ENCODE measurements at regions not wholly inside any gene's neighbourhood (a gene's known extent, or its start where the extent isn't known, plus 50 kb on each side); places are given as distances from the start of the nearest gene placed in this dataset.
"Not testable (repeated sequence)": the region's sequence is repeated elsewhere in the genome, so short reads cannot be mapped to it uniquely, and the experiment has no call there.

GRCh38 chr7:106452031-106452851 lies 167.5 kb upstream of the NAMPT start:
- no peak for DNase-seq (ENCODE audit: low read depth)

DNA sequence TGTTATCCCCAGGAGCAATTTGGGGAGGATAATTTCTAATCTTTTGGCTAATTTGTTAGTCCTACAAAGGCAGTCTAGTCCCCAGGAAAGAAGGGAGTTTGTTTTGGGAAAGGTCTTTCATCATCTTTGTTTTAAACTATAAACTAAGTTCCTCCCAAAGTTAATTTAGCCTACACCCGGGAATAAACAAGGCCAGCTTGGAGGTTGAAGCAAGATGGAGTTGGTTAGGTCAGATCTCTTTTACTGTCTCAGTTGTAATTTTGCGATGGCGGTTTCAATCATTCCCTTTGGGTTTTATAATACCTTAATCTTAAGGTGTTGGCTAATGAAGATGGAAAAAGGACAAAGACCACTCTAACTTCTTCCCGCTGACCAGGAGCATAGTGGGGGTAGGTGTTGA lies 166.4 kb upstream of the NAMPT start:
- DNase-seq (ENCODE audit: low read depth) = no peak

- no peak for DNase-seq (ENCODE audit: low read depth)
Observed at GRCh38 chr7:106450716-106451115, 165.9 kb upstream of the NAMPT start.

DNA sequence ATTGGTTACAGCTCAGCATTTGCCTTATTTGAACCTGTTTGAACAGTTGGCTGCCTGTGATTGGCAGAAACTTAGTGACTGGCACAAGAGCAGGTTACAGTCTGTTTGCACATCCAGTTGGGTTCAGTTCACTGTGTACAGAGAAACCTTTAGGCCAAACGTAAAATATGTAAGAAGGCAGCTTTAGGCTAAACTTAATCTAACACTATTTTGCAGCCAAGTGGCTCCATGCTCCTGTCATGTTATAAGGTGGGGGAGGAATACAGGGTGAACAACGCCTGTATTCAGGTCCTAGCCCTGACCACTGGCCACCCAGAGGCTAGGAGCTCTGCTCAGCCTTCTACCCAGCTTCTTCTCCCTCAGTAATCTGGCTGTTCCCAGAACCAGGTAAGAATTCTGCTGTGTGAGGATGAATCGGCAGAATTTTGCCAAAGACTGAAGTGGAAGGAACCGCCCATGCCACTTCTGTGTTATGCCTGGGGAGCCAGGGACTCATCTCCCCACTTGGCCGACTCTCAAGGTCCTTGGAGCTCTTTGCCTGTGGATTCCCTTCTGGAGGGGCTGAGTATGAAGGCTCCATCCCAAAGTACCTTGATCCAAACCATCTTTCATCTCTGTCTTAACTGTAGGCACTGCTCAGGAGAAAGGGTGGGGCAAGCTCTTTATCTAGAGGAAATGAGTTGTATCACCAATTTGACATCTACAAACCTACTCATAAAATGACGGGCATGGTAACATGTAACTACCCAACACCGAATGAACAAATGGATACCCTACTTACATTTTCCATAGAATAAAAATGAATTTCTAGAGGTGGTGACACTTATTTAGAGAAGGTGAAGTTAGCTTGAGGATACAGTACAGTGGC lies 164.4 kb upstream of the NAMPT start:
- no peak for DNase-seq (ENCODE audit: low read depth)

- no peak for DNase-seq (ENCODE audit: low read depth)
Observed at GRCh38 chr7:106448346-106448991, 163.7 kb upstream of the NAMPT start.

- no peak for DNase-seq (ENCODE audit: low read depth)
Observed at GRCh38 chr7:106447318-106447847, 162.6 kb upstream of the NAMPT start.

DNA sequence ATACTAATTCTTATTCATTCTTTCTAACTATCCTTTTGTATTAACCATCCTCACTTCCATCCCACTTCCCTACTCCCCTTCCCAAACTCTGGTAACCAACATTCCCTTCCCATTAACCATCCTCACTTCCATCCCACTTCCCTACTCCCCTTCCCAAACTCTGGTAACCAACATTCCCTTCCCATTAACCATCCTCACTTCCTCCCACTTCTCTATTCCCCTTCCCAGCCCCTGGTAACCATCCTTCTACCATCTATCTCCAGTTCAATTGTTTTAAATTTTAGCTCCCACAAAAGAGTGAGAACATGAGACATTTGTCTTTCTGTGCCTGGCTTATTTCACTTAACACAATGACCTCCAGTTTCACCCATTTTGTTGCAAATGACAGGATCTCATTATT lies 160.6 kb upstream of the NAMPT start:
- not testable (repeated sequence) for DNase-seq (ENCODE audit: low read depth)

DNA sequence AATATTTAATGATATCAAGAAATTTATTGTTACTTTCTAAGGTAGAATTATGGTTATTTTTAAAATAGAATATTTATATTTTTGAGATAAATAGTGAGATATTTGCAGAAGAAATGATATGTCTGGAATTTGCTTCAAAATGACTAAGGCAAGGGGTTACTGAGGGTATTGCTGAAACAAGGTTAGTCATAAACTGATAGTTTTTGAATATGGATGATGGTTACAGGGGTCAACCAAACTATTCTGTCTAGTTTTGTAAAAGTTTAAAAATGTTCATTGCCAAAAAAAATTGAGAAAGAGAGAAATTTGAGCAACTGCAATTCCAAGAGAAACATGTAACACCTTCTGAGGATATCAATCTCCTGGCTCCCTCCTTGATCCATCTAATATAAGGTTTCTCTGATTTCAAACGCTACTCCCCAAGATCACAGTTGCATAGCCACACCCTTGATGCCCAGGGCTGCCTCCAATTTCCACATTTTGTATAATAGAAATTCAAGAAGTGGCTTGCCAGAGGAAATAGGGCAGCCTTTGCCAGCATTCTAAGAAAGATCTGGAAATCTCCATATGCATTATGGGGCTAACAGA lies 159.4 kb upstream of the NAMPT start:
- DNase-seq (ENCODE audit: low read depth) = no peak

DNA sequence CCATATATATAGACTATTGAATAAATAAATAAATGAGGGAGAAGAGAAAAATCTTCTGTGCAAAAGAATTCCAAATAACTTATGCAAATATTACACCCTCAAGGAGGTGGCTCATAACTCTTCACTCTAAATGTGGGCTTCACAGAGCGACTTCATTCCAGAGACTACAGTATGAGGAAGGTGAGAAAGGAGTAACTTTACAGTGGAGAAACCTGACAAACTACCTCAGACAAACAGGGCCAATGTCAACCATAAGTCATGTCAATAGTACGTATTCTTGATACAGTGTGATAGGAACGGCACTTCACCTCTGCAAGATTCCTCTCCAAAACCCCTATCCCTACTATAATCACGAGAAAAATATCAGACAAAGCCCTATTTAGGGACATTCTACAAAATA lies 158.4 kb upstream of the NAMPT start:
- no peak for DNase-seq (ENCODE audit: low read depth)

GRCh38 chr7:106442476-106442875 lies 157.7 kb upstream of the NAMPT start:
- DNase-seq (ENCODE audit: low read depth) = no peak

DNA sequence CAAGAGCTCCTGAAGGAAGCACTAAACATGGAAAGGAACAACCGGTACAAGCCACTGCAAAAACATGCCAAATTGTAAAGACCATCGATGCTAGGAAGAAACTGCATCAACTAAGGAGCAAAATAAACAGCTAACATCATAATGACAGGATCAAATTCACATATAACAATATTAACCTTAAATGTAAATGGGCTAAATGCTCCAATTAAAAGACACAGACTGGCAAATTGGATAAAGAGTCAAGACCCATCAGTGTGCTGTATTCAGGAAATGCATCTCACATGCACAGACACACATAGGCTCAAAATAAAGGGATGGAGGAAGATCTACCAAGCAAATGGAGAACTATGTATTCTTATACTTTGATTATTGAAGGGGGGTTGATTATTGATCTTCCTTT lies 156.6 kb upstream of the NAMPT start:
- DNase-seq (ENCODE audit: low read depth) = not testable (repeated sequence)

DNA sequence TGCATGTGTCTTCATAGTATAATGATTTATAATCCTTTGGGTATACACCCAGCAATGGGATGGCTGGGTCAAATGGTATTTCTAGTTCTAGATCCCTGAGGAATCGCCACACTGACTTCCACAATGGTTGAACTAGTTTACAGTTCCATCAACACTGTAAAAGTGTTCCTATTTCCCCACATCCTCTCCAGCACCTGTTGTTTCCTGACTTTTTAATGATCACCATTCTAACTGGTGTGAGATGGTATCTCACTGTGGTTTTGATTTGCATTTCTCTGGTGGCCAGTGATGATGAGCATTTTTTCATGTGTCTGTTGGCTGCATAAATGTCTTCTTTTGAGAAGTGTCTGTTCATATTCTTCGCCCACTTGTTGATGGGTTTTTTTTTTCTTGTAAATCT lies 152.2 kb upstream of the NAMPT start:
- DNase-seq (ENCODE audit: low read depth) = not testable (repeated sequence)

GRCh38 chr7:106433377-106433776 lies 148.6 kb upstream of the NAMPT start:
- DNase-seq (ENCODE audit: low read depth) = no peak

DNA sequence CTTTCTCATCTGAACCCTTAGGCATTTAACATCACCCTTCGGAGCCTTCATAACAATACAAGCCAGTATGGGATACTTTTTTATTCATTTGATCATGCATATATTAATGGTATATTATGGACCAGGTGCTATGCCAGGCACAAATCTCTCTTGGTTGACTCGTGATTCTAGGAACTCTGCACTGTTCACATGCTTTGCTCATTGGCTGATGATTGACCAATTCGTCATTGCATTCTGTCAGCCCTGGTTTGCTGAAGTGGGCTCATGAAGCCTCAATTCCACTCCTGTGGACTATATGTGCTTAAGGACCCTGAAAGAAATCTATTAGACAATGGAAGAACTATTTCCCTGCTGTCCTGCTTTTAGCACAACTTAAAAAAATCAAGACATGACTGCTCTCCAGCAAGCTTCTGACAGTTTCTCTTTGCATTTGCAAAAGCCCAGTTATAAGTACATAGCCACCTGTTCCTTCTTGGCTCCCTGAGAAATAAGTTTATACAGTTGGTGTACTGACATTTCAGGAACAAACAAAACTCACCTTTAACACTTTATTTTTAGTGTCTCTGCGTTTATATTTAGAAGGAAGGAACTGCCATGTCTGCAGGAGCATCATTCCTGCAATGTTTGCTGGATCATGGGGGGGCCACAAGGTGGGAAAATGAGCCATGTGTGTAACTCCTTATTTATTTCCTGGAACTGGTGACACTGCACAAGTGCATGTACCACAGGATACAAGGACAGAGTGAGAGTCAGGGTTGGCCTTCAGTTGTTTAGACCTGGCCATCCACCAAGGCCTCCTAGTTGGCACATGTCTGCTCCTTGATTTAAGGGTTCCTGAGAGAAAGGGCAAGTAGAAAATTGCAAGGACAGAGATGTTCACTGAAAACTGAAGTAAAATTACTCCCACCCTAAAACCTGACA lies 146.0 kb upstream of the NAMPT start:
- no peak for DNase-seq (ENCODE audit: low read depth)

GRCh38 chr7:106430103-106430502 lies 145.3 kb upstream of the NAMPT start:
- DNase-seq (ENCODE audit: low read depth) = no peak

- no peak for DNase-seq (ENCODE audit: low read depth)
Observed at GRCh38 chr7:106426803-106427202, 142.0 kb upstream of the NAMPT start.

GRCh38 chr7:106425017-106425719 lies 140.4 kb upstream of the NAMPT start:
- peak; percentile 84 for DNase-seq (ENCODE audit: low read depth)

- no peak for DNase-seq (ENCODE audit: low read depth)
Observed at GRCh38 chr7:106424476-106425016, 139.8 kb upstream of the NAMPT start.

DNA sequence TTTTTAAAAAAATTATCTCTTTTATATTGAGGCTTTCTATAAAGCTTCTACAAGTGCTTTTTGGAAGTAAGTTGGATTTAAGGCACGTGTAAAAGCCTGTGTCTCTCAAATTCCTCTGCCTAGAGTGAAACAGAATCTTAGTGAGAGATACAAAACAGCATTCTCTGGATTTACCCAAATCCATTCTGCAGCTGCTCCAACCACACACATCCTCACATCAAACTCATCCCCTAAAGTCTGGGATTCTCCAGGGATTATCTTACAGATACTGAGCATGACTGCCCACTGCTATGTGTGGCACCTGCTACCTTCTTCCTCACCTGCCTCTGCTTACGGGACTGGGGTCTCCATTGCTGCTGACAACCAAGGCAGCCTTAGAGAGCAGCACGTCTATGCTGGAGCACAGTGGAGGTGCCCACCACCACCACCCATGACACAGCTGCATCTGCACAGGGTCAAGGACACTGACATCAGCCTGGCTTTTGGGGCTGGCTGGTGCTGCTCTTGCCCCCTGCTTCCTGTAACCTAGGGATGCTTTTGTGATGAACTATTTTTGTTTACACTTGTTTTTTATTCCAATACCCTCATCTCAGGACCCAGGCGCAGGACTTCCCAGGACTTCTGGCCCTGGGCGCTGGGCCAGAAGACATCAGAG lies 139.2 kb upstream of the NAMPT start:
- no peak for DNase-seq (ENCODE audit: low read depth)
